ENCODE measurements at regions not wholly inside any gene's neighbourhood (a gene's known extent, or its start where the extent isn't known, plus 50 kb on each side); places are given as distances from the start of the nearest gene placed in this dataset.
"Not testable (repeated sequence)": the region's sequence is repeated elsewhere in the genome, so short reads cannot be mapped to it uniquely, and the experiment has no call there.

DNA sequence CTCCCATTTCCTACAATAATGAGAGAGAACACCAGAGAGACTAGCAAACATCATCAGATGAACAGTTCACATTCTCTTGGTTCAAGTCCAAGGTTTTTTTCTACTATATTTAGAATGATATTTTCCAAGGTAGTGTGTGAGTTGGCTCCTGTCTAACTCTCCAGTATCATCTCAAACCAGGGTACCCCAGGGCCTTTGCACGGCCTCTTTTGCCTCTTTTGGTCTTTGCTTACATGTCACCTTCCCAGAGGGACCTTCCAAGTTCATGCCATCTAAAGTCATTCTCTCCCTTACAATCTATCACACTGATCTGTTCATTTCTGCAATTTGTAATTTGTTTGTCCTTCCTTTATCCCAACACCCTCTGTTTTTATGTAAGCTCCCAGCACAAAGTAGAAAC is 264.5 kb downstream of the VRK1 start:
- no peaks in the 10 kb centered on the region for H3K27me3 ChIP-seq (ENCODE audit: control insufficient read depth, insufficient read depth, low read length)
- H2AFZ ChIP-seq: no peak overlapping the region
- no peak overlapping the region for H3K4me2 ChIP-seq (ENCODE audit: low read length)
- H3K4me3 ChIP-seq (ENCODE audit: low read depth, low read length): no peak overlapping the region
- no peak overlapping the region for H3K27ac ChIP-seq
- no peaks in the 10 kb centered on the region for H3K4me1 ChIP-seq
- TF ChIP-seq, protein P1, sequence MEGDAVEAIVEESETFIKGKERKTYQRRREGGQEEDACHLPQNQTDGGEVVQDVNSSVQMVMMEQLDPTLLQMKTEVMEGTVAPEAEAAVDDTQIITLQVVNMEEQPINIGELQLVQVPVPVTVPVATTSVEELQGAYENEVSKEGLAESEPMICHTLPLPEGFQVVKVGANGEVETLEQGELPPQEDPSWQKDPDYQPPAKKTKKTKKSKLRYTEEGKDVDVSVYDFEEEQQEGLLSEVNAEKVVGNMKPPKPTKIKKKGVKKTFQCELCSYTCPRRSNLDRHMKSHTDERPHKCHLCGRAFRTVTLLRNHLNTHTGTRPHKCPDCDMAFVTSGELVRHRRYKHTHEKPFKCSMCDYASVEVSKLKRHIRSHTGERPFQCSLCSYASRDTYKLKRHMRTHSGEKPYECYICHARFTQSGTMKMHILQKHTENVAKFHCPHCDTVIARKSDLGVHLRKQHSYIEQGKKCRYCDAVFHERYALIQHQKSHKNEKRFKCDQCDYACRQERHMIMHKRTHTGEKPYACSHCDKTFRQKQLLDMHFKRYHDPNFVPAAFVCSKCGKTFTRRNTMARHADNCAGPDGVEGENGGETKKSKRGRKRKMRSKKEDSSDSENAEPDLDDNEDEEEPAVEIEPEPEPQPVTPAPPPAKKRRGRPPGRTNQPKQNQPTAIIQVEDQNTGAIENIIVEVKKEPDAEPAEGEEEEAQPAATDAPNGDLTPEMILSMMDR (IDR thresholded peaks at IDR 0.05): no peak
- no peaks in the 10 kb centered on the region for H3K36me3 ChIP-seq (ENCODE audit: control insufficient read depth, insufficient read depth, low read length)
- no peak overlapping the region for H3K9ac ChIP-seq
- no peaks in the 10 kb centered on the region for H3K79me2 ChIP-seq
- no peaks in the 10 kb centered on the region for H3K9me3 ChIP-seq (ENCODE audit: control insufficient read depth, low read length)

DNA sequence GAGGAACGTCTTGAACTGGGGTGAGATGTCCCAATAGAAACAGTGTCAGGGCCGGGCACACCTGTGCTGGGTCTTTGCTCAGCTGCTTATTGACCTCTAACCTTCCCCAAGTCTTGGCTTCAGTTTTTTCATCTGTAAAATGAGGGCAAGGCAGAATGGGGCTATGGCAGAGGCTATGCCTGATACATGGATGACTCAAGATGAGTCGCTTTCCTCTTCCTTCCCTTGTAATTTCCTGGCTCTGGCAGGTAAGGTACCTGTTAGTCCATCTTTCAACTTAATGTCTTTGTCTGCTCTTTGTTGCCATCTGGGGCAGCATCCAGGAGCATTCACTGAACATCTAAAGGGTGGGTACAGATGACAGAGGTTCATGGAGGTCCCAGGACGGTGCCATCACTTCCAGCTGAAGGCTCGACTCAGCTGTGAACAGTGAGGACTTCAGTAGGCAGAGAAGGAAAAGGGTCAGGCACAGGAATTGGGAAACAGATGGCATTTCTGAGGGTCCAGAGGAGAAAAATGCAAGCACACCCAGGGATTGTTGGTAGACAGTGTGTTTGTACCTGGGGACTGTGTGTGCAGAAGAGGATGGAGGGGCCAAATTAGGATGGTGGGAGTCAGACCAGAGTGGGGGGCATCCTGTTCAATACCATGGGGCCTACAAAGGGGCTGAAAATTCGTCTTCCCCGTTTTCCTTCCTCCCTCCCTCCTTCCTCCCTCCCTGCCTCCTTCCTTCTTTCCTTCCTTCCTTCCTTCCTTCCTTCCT is 268.3 kb downstream of the VRK1 start:
- Histone ChIP-seq H3K9ac (no peak overlapping the region), H2AFZ (no peak overlapping the region), H3K79me2 (no peaks in the 10 kb centered on the region), H3K36me3 (ENCODE audit: control insufficient read depth, insufficient read depth, low read length) (no peaks in the 10 kb centered on the region), H3K27me3 (ENCODE audit: control insufficient read depth, insufficient read depth, low read length) (no peaks in the 10 kb centered on the region), H3K9me3 (ENCODE audit: control insufficient read depth, low read length) (no peaks in the 10 kb centered on the region), H3K27ac (no peak overlapping the region), H3K4me2 (ENCODE audit: low read length) (no peak overlapping the region), H3K4me1 (no peaks in the 10 kb centered on the region), H3K4me3 (ENCODE audit: low read depth, low read length) (no peak overlapping the region)
- TF ChIP-seq, protein P1 (IDR thresholded peaks at IDR 0.05): no peak

DNA sequence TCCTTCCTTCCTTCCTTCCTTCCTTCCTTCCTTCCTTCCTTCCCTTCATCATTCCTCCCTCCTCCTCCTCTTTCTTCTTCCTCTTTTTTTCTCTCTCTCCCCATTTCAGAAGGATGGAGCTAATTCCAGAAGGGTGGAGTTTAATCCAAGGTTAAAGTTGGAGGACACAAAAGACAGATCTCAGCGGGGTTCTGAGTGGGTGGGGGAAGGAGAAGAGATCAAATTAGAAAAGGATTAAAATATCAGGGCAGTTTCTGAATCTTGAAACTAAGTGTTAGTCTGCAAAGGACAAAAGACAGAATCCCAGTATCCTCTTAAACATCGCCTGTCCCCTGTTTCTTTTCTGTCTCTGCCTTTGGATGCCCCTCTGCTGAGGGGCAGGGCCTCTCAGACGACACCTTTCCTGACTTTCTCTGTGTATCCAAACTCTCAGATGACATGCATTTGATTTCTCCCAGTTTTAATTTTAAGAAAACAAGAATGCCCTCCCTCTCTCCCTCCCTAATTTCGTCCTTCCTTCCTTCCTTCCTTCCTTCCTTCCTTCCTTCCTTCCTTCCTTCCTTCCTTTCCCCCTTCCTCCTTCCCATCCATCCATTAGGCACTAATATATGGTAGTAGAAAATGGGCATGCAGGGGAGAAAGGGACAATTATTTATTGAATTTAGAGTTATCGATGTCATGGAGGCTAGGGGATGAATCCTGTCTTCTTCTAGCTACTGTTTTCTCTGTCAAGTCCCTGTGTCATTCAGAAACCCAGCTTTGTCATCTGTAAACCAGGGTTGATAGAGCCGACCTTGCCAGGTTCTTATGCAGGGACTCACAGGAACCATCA is 269.1 kb downstream of the VRK1 start:
- no peaks in the 10 kb centered on the region for H3K4me1 ChIP-seq
- H3K27ac ChIP-seq: no peak overlapping the region
- no peak overlapping the region for H3K4me2 ChIP-seq (ENCODE audit: low read length)
- H3K27me3 ChIP-seq (ENCODE audit: control insufficient read depth, insufficient read depth, low read length): no peaks in the 10 kb centered on the region
- H3K9me3 ChIP-seq (ENCODE audit: control insufficient read depth, low read length): no peaks in the 10 kb centered on the region
- TF ChIP-seq, protein P1 (IDR thresholded peaks at IDR 0.05): no peak
- no peak overlapping the region for H3K4me3 ChIP-seq (ENCODE audit: low read depth, low read length)
- no peak overlapping the region for H3K9ac ChIP-seq
- H3K36me3 ChIP-seq (ENCODE audit: control insufficient read depth, insufficient read depth, low read length): no peaks in the 10 kb centered on the region
- no peaks in the 10 kb centered on the region for H3K79me2 ChIP-seq
- no peak overlapping the region for H2AFZ ChIP-seq

DNA sequence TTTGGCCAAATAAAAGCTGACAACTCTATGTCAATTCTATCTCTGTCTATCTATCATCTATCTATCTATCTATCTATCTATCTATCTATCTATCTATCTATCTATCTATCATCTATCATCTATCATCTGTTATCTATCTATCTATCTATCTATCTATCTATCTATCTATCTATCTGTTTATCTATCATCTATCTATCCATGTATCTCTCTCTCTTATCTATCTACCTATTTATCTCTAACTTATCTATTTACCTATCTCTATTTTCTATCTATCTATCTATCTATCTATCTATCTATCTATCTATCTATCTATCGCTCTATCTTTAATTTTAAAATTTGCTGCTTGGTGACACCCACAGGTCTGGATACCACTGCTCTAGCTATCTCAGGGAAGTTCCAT is 271.1 kb downstream of the VRK1 start:
- not testable (repeated sequence) for H3K4me3 ChIP-seq (ENCODE audit: low read depth, low read length); H3K27ac ChIP-seq; H3K36me3 ChIP-seq (ENCODE audit: control insufficient read depth, insufficient read depth, low read length); H3K4me2 ChIP-seq (ENCODE audit: low read length); H3K79me2 ChIP-seq; H3K4me1 ChIP-seq; H3K9ac ChIP-seq; H3K9me3 ChIP-seq (ENCODE audit: control insufficient read depth, low read length); H2AFZ ChIP-seq; H3K27me3 ChIP-seq (ENCODE audit: control insufficient read depth, insufficient read depth, low read length)

DNA sequence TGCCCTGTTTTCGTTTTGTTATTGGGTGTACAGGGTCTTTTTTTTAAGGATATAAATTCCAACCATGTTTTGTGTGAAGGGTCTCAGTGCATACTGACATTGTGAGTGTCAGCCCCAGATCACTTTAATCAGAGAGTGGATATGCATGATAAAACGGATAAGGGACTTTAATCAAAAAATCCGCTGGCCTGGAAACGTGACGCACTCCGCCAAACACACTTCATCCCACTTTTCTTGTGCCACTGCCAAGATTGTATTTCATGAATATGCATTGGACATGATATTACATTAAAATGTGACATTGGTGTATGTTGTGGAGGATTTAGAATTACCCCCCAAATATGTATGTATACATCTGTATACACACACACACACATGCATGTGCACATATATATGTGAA is 273.1 kb downstream of the VRK1 start:
- Histone ChIP-seq H2AFZ (no peak overlapping the region), H3K9me3 (ENCODE audit: control insufficient read depth, low read length) (no peaks in the 10 kb centered on the region), H3K27me3 (ENCODE audit: control insufficient read depth, insufficient read depth, low read length) (no peaks in the 10 kb centered on the region), H3K36me3 (ENCODE audit: control insufficient read depth, insufficient read depth, low read length) (no peaks in the 10 kb centered on the region), H3K27ac (no peak overlapping the region), H3K79me2 (no peaks in the 10 kb centered on the region), H3K4me1 (no peaks in the 10 kb centered on the region), H3K4me2 (ENCODE audit: low read length) (no peak overlapping the region), H3K9ac (no peak overlapping the region), H3K4me3 (ENCODE audit: low read depth, low read length) (no peak overlapping the region)
- TF ChIP-seq, protein P1 (IDR thresholded peaks at IDR 0.05): no peak
